ENCODE measurements at regions not wholly inside any gene's neighbourhood (a gene's known extent, or its start where the extent isn't known, plus 50 kb on each side); places are given as distances from the start of the nearest gene placed in this dataset.

GRCh38 chr7:46150721-46151120, 229.6 kb upstream of the IGFBP3 start:
- Histone ChIP-seq H2BK20ac (ENCODE audit: low read depth, low read length) (0 out of 2 replicates have a peak overlapping the region, but pooled peaks have one; percentile 46), H3K9me1 (ENCODE audit: insufficient read depth, low read length) (peaks cover 4% of the 10 kb centered on the region; the same call in 1 of the 2 replicates), H4K91ac (ENCODE audit: insufficient read depth, low read depth, low read length) (no peak overlapping the region), H3K4me2 (ENCODE audit: low read depth, low read length) (no peak overlapping the region), H3K4me3 (ENCODE audit: insufficient read depth, low read depth, low read length) (no peak overlapping the region), H2AK9ac (replicated peaks; ENCODE audit: low read depth, low read length, poor library complexity) (no peak overlapping the region), H3K27ac (ENCODE audit: insufficient read depth, low read length) (no peak overlapping the region), H3K9me3 (ENCODE audit: control insufficient read depth, insufficient read depth, low read length) (no peaks in the 10 kb centered on the region), H3K56ac (ENCODE audit: extremely low read depth, insufficient read depth, low read length) (no peak overlapping the region), H4K20me1 (ENCODE audit: insufficient read depth, low read length) (no peaks in the 10 kb centered on the region), H2BK120ac (ENCODE audit: low read depth, low read length) (no peak overlapping the region), H2BK5ac (ENCODE audit: low read depth, low read length, poor library complexity, severe bottlenecking) (peak overlapping the region; percentile 36), H3K18ac (ENCODE audit: low read depth, low read length) (peak overlapping the region; percentile 46; the same call in 1 of the 2 replicates), H3K4me1 (ENCODE audit: control insufficient read depth, insufficient read depth, low read length) (peaks cover 17% of the 10 kb centered on the region), H2AK5ac (ENCODE audit: low read depth, low read length) (no peak overlapping the region), H3K4ac (ENCODE audit: low read depth, low read length) (no peak overlapping the region), H3K14ac (replicated peaks; ENCODE audit: low read depth, low read length) (no peak overlapping the region), H2BK15ac (ENCODE audit: low read depth, low read length) (peak overlapping the region; percentile 45; the same call in 2 of the 3 replicates), H3K79me1 (ENCODE audit: low read depth in 1 of 2, low read length in 2 of 2) (no peaks in the 10 kb centered on the region), H4K5ac (ENCODE audit: low read depth, low read length) (peak overlapping the region; percentile 46; the same call in 1 of the 2 replicates), H3K27me3 (ENCODE audit: control insufficient read depth, insufficient read depth, low read length) (no peaks in the 10 kb centered on the region), H3K36me3 (ENCODE audit: control insufficient read depth, insufficient read depth, low read length) (no peaks in the 10 kb centered on the region), H3K9ac (ENCODE audit: low read depth, low read length) (no peak overlapping the region), H4K8ac (ENCODE audit: low read depth in 2 of 2, low read length in 2 of 2) (peak overlapping the region in 1 of 2 experiments; percentile 25; a peak in 1 of 4 replicates), H3K23ac (ENCODE audit: low read depth, low read length) (no peak overlapping the region), H2AFZ (replicated peaks; ENCODE audit: low read length, poor library complexity) (no peak overlapping the region)
- intact Hi-C loops (cut with micrococcal nuclease) (no loop called here), dilution Hi-C loops (cut with HindIII; ENCODE audit: low sequenced_read_pairs, unreplicated experiment) (no loop called here), in situ Hi-C loops (cut with MboI; ENCODE audit: low sequenced_read_pairs) (no loop called here)
- TF ChIP-seq NFE2L2 (IDR thresholded peaks at IDR 0.05; ENCODE audit: low read depth, low read length) (no peak), POLR2A (IDR thresholded peaks at IDR 0.05; ENCODE audit: low read depth, low read length) (no peak), FOS (IDR thresholded peaks at IDR 0.05; ENCODE audit: low read depth, low read length) (no peak), RFX5 (IDR thresholded peaks at IDR 0.05; ENCODE audit: low read depth, low read length) (no peak), MXI1 (IDR thresholded peaks at IDR 0.05; ENCODE audit: borderline replicate concordance, low read depth, low read length) (no peak), BHLHE40 (IDR thresholded peaks at IDR 0.05; ENCODE audit: low read depth, low read length) (no peak), USF2 (IDR thresholded peaks at IDR 0.05; ENCODE audit: low read depth, low read length) (no peak), RCOR1 (IDR thresholded peaks at IDR 0.05; ENCODE audit: insufficient replicate concordance, low read length) (no peak), MAZ (IDR thresholded peaks at IDR 0.05; ENCODE audit: borderline replicate concordance, low read depth, low read length) (no peak), SMC3 (IDR thresholded peaks at IDR 0.05; ENCODE audit: low read depth, low read length) (no peak), MAFK (IDR thresholded peaks at IDR 0.05; ENCODE audit: low read depth, low read length) (no peak), ELK1 (IDR thresholded peaks at IDR 0.05; ENCODE audit: borderline replicate concordance, low read depth, low read length) (no peak)
- TF ChIP-seq, protein P1, sequence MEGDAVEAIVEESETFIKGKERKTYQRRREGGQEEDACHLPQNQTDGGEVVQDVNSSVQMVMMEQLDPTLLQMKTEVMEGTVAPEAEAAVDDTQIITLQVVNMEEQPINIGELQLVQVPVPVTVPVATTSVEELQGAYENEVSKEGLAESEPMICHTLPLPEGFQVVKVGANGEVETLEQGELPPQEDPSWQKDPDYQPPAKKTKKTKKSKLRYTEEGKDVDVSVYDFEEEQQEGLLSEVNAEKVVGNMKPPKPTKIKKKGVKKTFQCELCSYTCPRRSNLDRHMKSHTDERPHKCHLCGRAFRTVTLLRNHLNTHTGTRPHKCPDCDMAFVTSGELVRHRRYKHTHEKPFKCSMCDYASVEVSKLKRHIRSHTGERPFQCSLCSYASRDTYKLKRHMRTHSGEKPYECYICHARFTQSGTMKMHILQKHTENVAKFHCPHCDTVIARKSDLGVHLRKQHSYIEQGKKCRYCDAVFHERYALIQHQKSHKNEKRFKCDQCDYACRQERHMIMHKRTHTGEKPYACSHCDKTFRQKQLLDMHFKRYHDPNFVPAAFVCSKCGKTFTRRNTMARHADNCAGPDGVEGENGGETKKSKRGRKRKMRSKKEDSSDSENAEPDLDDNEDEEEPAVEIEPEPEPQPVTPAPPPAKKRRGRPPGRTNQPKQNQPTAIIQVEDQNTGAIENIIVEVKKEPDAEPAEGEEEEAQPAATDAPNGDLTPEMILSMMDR (conservative IDR thresholded peaks at IDR 0.05; ENCODE audit: low read depth, low read length): no peak
- DNase-seq: no peak
- ChIA-PET CTCF (no interaction called here), POLR2A (ENCODE audit: unreplicated experiment) (no interaction called here)
- no peak for ATAC-seq (ENCODE audit: low read depth)
- no TSS peak for BruUV-seq (replicated peaks)

All from IMR-90 (cell line).